Adrenal gland (tissue), 9 donors: ENCODE measurements at regions not wholly inside any gene's neighbourhood (a gene's known extent, or its start where the extent isn't known, plus 50 kb on each side); places are given as distances from the start of the nearest gene placed in this dataset.

Source experiments
- DNase-seq, 7 donors: peaks; one replicate each; pipeline ENCODE4 v3.0.0-alpha.2; 2019 to 2020
- H3K27ac ChIP-seq, 5 donors: fragments of 200-600 bp; sonication (generic) in 4 of 5; 1 replicate in 3 of 5; 2 replicates in 2 of 5; pipeline versions ENCODE4 v1.5.1 to v1.8.0; 2016 to 2020; ENCODE audit warnings: mild to moderate bottlenecking in 1 of 5
- H3K27me3 ChIP-seq: fragments of 200-600 bp; 2 replicates; pipeline ENCODE4 v1.8.0; 2021
- H3K36me3 ChIP-seq, 2 donors: fragments of 200-600 bp; replicated peaks in 1 of 2; 1 replicate in 1 of 2; 2 replicates in 1 of 2; pipeline versions ENCODE4 v1.5.1 to v1.8.0; 2018 to 2022
- H3K4me1 ChIP-seq, 2 donors: fragments of 200-600 bp; replicated peaks in 1 of 2; 1 replicate in 1 of 2; 2 replicates in 1 of 2; pipeline versions ENCODE4 v1.5.1 to v1.8.0; 2018 to 2021
- H3K4me3 ChIP-seq, 4 donors: fragments of 200-600 bp; sonication (generic) in 3 of 4; one replicate each; pipeline ENCODE4 v1.5.1; 2016 to 2018
- H3K9me3 ChIP-seq, 3 donors: fragments of 200-600 bp; sonication (generic) in 1 of 3; replicated peaks in 1 of 3; 1 replicate in 2 of 3; 2 replicates in 1 of 3; pipeline versions ENCODE4 v1.5.1 to v1.8.0; 2016 to 2021
- CTCF ChIP-seq, 6 experiments: fragments of 450-650 bp in 4 of 6; fragments of 200-600 bp in 2 of 6; sonication (generic) in 1 of 6; IDR thresholded peaks; 1 replicate in 5 of 6; 2 replicates in 1 of 6; pipeline versions ENCODE4 v1.5.1 to v1.8.0; 2016 to 2021; ENCODE audit warnings: antibody characterized with exemption in 6 of 6, mild to moderate bottlenecking in 2 of 6, moderate library complexity in 1 of 6
- POLR2A ChIP-seq, 2 donors: fragments of 450-650 bp; IDR thresholded peaks; one replicate each; pipeline ENCODE4 v1.6.1; 2017; ENCODE audit warnings: antibody characterized with exemption in 2 of 2, mild to moderate bottlenecking in 2 of 2, moderate library complexity in 1 of 2
- WGBS, 4 donors: extraction: QIAGEN DNeasy Blood & Tissue Kit in 2 of 4; methylation state at CpG; one replicate each; pipeline versions ENCODE4 v1.1.5 to v1.1.7; 2013 to 2017; 5-methylcytosine and 5-hydroxymethylcytosine counted together
- intact Hi-C, 2 donors: fragments of 100-400 bp; cut with DNase I; formaldehyde crosslinking; loops; one replicate each; pipeline versions ENCODE4 v1.14.1 to v1.15.0; 2022 to 2023
- donor health status: healthy with polysubstance abuse.
- donor health status: Bipolar disorder and iron deficiency.
- donor health status: DM: yes; HTN: yes; CAD: no.
- donor health status: DM: no; HTN: no; CAD: no.
- donor health status: DM: no; HTN: no; CAD: no.

GRCh38 chr2:67213677-67214402, 183.3 kb upstream of the ETAA1 start:
- intact Hi-C loops, result loop anchor here in 1 of 2 donors (10.0 kb wide), 1 partner anchor 779 kb away; the partner anchor contains the start of gene MEIS1
- peak overlapping the region in 1 of 5 donors; percentile 47 for H3K27ac ChIP-seq
- TF ChIP-seq CTCF (IDR thresholded peaks at IDR 0.05), result no peak
- TF ChIP-seq POLR2A (IDR thresholded peaks at IDR 0.05), result no peak
- H3K36me3 ChIP-seq, result no peaks in the 10 kb centered on the region
- WGBS, 4 donors, result 81 to 95% (median 88%) methylated on average over 2 of the region's 2 CpGs
- H3K4me3 ChIP-seq, result peak overlapping the region in 1 of 4 donors; percentile 25
- H3K4me1 ChIP-seq, result peaks cover 0 to 4% of the 10 kb centered on the region in 2 donors
- no peaks in the 10 kb centered on the region for H3K27me3 ChIP-seq
- no peaks in the 10 kb centered on the region for H3K9me3 ChIP-seq
- no peak for DNase-seq

- peaks cover 0 to 4% of the 10 kb centered on the region in 2 donors for H3K4me1 ChIP-seq
- no peaks in the 10 kb centered on the region for H3K9me3 ChIP-seq
- peak overlapping the region in 1 of 5 donors; percentile 47 for H3K27ac ChIP-seq
- intact Hi-C loops, result loop anchor here in 1 of 2 donors (5.0 to 10.0 kb wide), 2 partner anchors 637 to 780 kb away; partner anchors contain the start of gene MEIS1
- H3K4me3 ChIP-seq, result peak overlapping the region in 1 of 4 donors; percentile 25
- no peak for TF ChIP-seq POLR2A (IDR thresholded peaks at IDR 0.05)
- no peak for TF ChIP-seq CTCF (IDR thresholded peaks at IDR 0.05)
- no peak for DNase-seq
- H3K36me3 ChIP-seq, result no peaks in the 10 kb centered on the region
- H3K27me3 ChIP-seq, result no peaks in the 10 kb centered on the region
- WGBS, 4 donors, result 79 to 87% (median 82%) methylated on average over 5 of the region's 5 CpGs
Measured at GRCh38 chr2:67214585-67215185, 182.4 kb upstream of the ETAA1 start.

GRCh38 chr2:67215214-67216055, 181.7 kb upstream of the ETAA1 start:
- peak overlapping the region in 1 of 4 donors; percentile 25 for H3K4me3 ChIP-seq
- no peaks in the 10 kb centered on the region for H3K36me3 ChIP-seq
- no peaks in the 10 kb centered on the region for H3K9me3 ChIP-seq
- H3K27ac ChIP-seq, result peak overlapping the region in 1 of 5 donors; percentile 47
- H3K27me3 ChIP-seq, result no peaks in the 10 kb centered on the region
- WGBS, 4 donors, result 46 to 55% (median 50%) methylated on average over 16 of the region's 16 CpGs
- TF ChIP-seq CTCF (IDR thresholded peaks at IDR 0.05) (peak; percentile 31 to 72 (median 57)), POLR2A (IDR thresholded peaks at IDR 0.05) (no peak)
- DNase-seq, result peak; percentile 67 to 92 (median 76)
- H3K4me1 ChIP-seq, result peaks cover 0 to 4% of the 10 kb centered on the region in 2 donors
- intact Hi-C loops, result loop anchor here in 1 of 2 donors (5.0 to 10.0 kb wide), 2 partner anchors 638 to 781 kb away; partner anchors contain the start of gene MEIS1

- Histone ChIP-seq H3K36me3 (no peaks in the 10 kb centered on the region), H3K4me1 (peaks cover 0 to 4% of the 10 kb centered on the region in 2 donors), H3K27ac (no peak overlapping the region), H3K27me3 (no peaks in the 10 kb centered on the region), H3K4me3 (no peak overlapping the region), H3K9me3 (no peaks in the 10 kb centered on the region)
- intact Hi-C loops, result loop anchor here in 1 of 2 donors (5.0 to 10.0 kb wide), 2 partner anchors 639 to 781 kb away; partner anchors contain the start of gene MEIS1
- DNase-seq, result no peak
- TF ChIP-seq POLR2A (IDR thresholded peaks at IDR 0.05), result no peak
- TF ChIP-seq CTCF (IDR thresholded peaks at IDR 0.05), result no peak
- 72 to 87% (median 81%) methylated on average over 4 of the region's 4 CpGs for WGBS, 4 donors
Measured at GRCh38 chr2:67216103-67216502, 181.0 kb upstream of the ETAA1 start.
